Lower leg skin (tissue), 3 donors: ENCODE measurements at regions not wholly inside any gene's neighbourhood (a gene's known extent, or its start where the extent isn't known, plus 50 kb on each side); places are given as distances from the start of the nearest gene placed in this dataset.

Experiments
- CTCF ChIP-seq, 3 donors: fragments of 450-650 bp; IDR thresholded peaks; one replicate each; pipeline ENCODE4 v1.5.1; 2016; ENCODE audit warnings: antibody characterized with exemption in 3 of 3, mild to moderate bottlenecking in 3 of 3, moderate library complexity in 2 of 3
- POLR2A ChIP-seq, 2 donors: fragments of 450-650 bp; IDR thresholded peaks; one replicate each; pipeline ENCODE4 v1.6.1; 2016 to 2017; ENCODE audit warnings: antibody characterized with exemption in 2 of 2, mild to moderate bottlenecking in 1 of 2, moderate library complexity in 1 of 2

- no peak for TF ChIP-seq CTCF (IDR thresholded peaks at IDR 0.05)
- TF ChIP-seq POLR2A (IDR thresholded peaks at IDR 0.05), result no peak
Measured at GRCh38 chr15:95822961-95823360, 507.5 kb upstream of the NR2F2 start.
